Panc1 (cell line): ENCODE measurements at regions not wholly inside any gene's neighbourhood (a gene's known extent, or its start where the extent isn't known, plus 50 kb on each side); places are given as distances from the start of the nearest gene placed in this dataset.
"Not testable (repeated sequence)": the region's sequence is repeated elsewhere in the genome, so short reads cannot be mapped to it uniquely, and the experiment has no call there.

ENCODE experiments used
- ATAC-seq: fragments of 200-7000 bp; cut with Tn5 transposase; 2 replicates; pipeline ENCODE4 v1.9.1; 2020; ENCODE audit warnings: mild to moderate bottlenecking, moderate library complexity
- BruUV-seq: library from RNA; stranded (reverse); fragments of 400-500 nt; replicated peaks from 2 replicates; lab custom pipeline; 2021; lab: Mats Ljungman, UMichigan
- CTCF ChIA-PET: fragments of 300-600 bp; sonication (Branson Sonifier 250); formaldehyde crosslinking; loops from one replicate; lab custom pipeline; 2022; ENCODE audit warnings: antibody characterized with exemption; lab: Charles Lee
- POLR2A ChIA-PET: fragments of 300-600 bp; sonication (Branson Sonifier 250); formaldehyde crosslinking; loops from one replicate; lab custom pipeline; 2022; ENCODE audit warnings: antibody characterized with exemption; lab: Charles Lee
- DNase-seq: peaks from one replicate; pipeline ENCODE4 v3.0.0-alpha.2; 2010; ENCODE audit warnings: low read depth, low spot score
- H3K27ac ChIP-seq: 2 replicates; pipeline ENCODE4 v1.5.1; 2011; ENCODE audit warnings: mild to moderate bottlenecking, low read length, inconsistent platforms
- H3K27me3 ChIP-seq: fragments of 200-500 bp; sonication (Bioruptor generic); 2 replicates; pipeline ENCODE4 v1.6.0; 2014; ENCODE audit warnings: low read length, inconsistent platforms; ENCODE audit not compliant: control insufficient read depth, insufficient read depth
- H3K36me3 ChIP-seq: fragments of 200-500 bp; sonication (Bioruptor generic); 2 replicates; pipeline ENCODE4 v1.5.1; 2014; ENCODE audit warnings: inconsistent platforms, mild to moderate bottlenecking, low read length, moderate library complexity; ENCODE audit not compliant: control insufficient read depth, insufficient read depth
- H3K4me1 ChIP-seq: 2 replicates; pipeline ENCODE4 v1.5.1; 2011; ENCODE audit warnings: inconsistent platforms, mild to moderate bottlenecking, low read length, moderate library complexity; ENCODE audit not compliant: control insufficient read depth, insufficient read depth
- H3K4me3 ChIP-seq, 2 experiments: 2 replicates each; pipeline ENCODE4 v1.5.1; 2011 to 2012; ENCODE audit warnings: low read depth in 2 of 2, low read length in 2 of 2, mild to moderate bottlenecking in 2 of 2, inconsistent platforms in 1 of 2, moderate library complexity in 1 of 2
- H3K9me3 ChIP-seq: fragments of 200-500 bp; sonication (Bioruptor generic); 2 replicates; pipeline ENCODE4 v1.5.1; 2014; ENCODE audit warnings: low read depth, mild to moderate bottlenecking, inconsistent platforms, low read length, moderate library complexity; ENCODE audit not compliant: control insufficient read depth, insufficient read depth
- CTCF ChIP-seq: fragments of 450-650 bp; IDR thresholded peaks from 2 replicates; pipeline ENCODE4 v1.5.1; 2017; ENCODE audit warnings: mild to moderate bottlenecking
- POLR2AphosphoS5 ChIP-seq: IDR thresholded peaks from 2 replicates; pipeline ENCODE4 v1.6.1; 2012; ENCODE audit warnings: mild to moderate bottlenecking, low read depth, low read length, moderate library complexity
- REST ChIP-seq, 2 experiments: IDR thresholded peaks; 2 replicates each; pipeline ENCODE4 v1.6.1; 2011 to 2012; ENCODE audit warnings: low read depth in 2 of 2, control low read depth in 1 of 2, low read length in 1 of 2, mild to moderate bottlenecking in 1 of 2, moderate library complexity in 1 of 2; ENCODE audit not compliant: insufficient read depth in 1 of 2
- SIN3A ChIP-seq: IDR thresholded peaks from 2 replicates; pipeline ENCODE4 v1.6.1; 2012; ENCODE audit warnings: low read depth, mild to moderate bottlenecking, low read length, moderate library complexity, borderline replicate concordance; ENCODE audit not compliant: insufficient read depth
- TCF7L2 ChIP-seq: IDR thresholded peaks from 2 replicates; pipeline ENCODE4 v1.6.1; 2011; ENCODE audit warnings: mild to moderate bottlenecking, low read depth, low read length, inconsistent platforms
- in situ Hi-C: cut with HindIII; loops from 2 replicates; pipeline ENCODE4 v1.10.0; 2016; ENCODE audit warnings: low sequenced_read_pairs, low pct_unique_long_range_greater_than_20kb
- intact Hi-C: fragments of 100-400 bp; cut with micrococcal nuclease; formaldehyde crosslinking; loops from one replicate; pipeline ENCODE4 v1.10.0; 2022; ENCODE audit not compliant: unreplicated experiment

- no peak for ATAC-seq
- POLR2A ChIA-PET, result interaction anchor here (0.5 kb wide), 1 partner anchor 198 kb away, joined by 4 read pairs; no protein-coding TSS in a partner anchor
- no peaks in the 10 kb centered on the region for H3K36me3 ChIP-seq
- CTCF ChIA-PET, result no interaction called here
- in situ Hi-C loops, result no loop called here
- no peak overlapping the region for H3K4me3 ChIP-seq
- no peak for DNase-seq
- no peak for TF ChIP-seq POLR2AphosphoS5
- no peak for TF ChIP-seq SIN3A
- no peak for TF ChIP-seq TCF7L2
- intact Hi-C loops, result no loop called here
- H3K9me3 ChIP-seq, result no peaks in the 10 kb centered on the region
- peaks cover 3% of the 10 kb centered on the region; the same call in 1 of the 2 replicates for H3K4me1 ChIP-seq
- BruUV-seq, result no TSS peak
- no peaks in the 10 kb centered on the region for H3K27me3 ChIP-seq
- H3K27ac ChIP-seq, result no peak overlapping the region
Measured at GRCh38 chr19:21608571-21608970, 103.2 kb downstream of the ZNF429 start.

- no peak for DNase-seq
- Histone ChIP-seq H3K4me1 (peaks cover 8% of the 10 kb centered on the region), H3K4me3 (no peak overlapping the region), H3K9me3 (no peaks in the 10 kb centered on the region), H3K36me3 (no peaks in the 10 kb centered on the region), H3K27ac (no peak overlapping the region), H3K27me3 (no peaks in the 10 kb centered on the region)
- TF ChIP-seq CTCF, result no peak
- TF ChIP-seq TCF7L2, result no peak
- no peak for TF ChIP-seq SIN3A
- TF ChIP-seq REST (IDR thresholded peaks at IDR 0.05; ENCODE audit: insufficient read depth in 1 of 2, low read depth in 2 of 2, low read length in 1 of 2), result no peak
- no peak for TF ChIP-seq POLR2AphosphoS5
- ATAC-seq, result no peak
- no TSS peak for BruUV-seq
- ChIA-PET POLR2A (no interaction called here), CTCF (no interaction called here)
- intact Hi-C loops (no loop called here), in situ Hi-C loops (no loop called here)
Measured at GRCh38 chr19:21607449-21607848, 102.0 kb downstream of the ZNF429 start.

- CTCF ChIA-PET, intact Hi-C loops, H3K9me3 ChIP-seq, H3K36me3 ChIP-seq, POLR2A ChIA-PET, H3K27me3 ChIP-seq, in situ Hi-C loops, H3K4me1 ChIP-seq, DNase-seq, H3K4me3 ChIP-seq, H3K27ac ChIP-seq, ATAC-seq, BruUV-seq: not testable (repeated sequence)
Measured at GRCh38 chr19:21607011-21607410, 101.6 kb downstream of the ZNF429 start.

GRCh38 chr19:21606326-21606725 is 100.9 kb downstream of the ZNF429 start:
- DNase-seq, ATAC-seq, H3K36me3 ChIP-seq, POLR2A ChIA-PET, H3K27me3 ChIP-seq, H3K4me3 ChIP-seq, H3K27ac ChIP-seq, H3K9me3 ChIP-seq, H3K4me1 ChIP-seq, BruUV-seq, CTCF ChIA-PET, in situ Hi-C loops, intact Hi-C loops: not testable (repeated sequence)
